ENCODE measurements at regions not wholly inside any gene's neighbourhood (a gene's known extent, or its start where the extent isn't known, plus 50 kb on each side); places are given as distances from the start of the nearest gene placed in this dataset.
A peak's percentile ranks its signal among the peaks of the same experiment; 100 is the strongest.

- DNase-seq (ENCODE audit: low spot score) = no peak
Measured at GRCh38 chr2:9738535-9739496, 104.5 kb upstream of the TAF1B start.

- peak; percentile 39 for DNase-seq (ENCODE audit: low spot score)
Measured at GRCh38 chr2:9739531-9739964, 103.7 kb upstream of the TAF1B start.

DNA sequence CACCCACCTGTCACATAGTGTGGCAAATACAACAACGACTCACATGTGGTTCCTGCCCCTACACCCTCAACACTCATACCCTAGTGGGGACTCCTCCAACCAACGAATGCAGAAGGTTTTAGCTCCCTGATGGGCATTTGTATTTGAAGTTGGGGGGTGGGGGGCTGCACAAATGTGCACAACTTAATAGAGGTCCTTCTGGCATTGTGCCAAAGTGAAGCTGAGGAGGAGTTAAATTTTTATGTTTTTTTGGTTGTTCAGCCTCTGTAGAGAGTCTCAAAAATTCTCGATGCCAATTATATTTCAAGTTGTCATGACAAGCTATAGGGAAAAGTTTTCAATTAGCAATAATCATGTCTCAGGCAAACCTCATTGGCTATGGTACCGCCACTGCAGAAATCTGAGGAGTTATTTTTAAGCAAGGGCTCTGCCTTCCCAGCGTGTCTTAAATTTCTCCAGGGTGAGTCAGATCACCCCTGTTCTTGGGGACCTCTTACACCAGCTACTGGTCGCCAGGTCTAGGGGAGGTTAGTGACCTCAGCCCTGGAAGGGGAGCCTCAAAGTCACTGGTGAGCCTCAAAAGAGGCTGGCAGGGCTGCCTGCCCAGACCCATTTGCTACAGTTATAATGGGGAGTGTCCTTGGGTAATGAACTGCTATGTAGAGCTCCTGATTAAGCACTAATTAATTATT, 102.7 kb upstream of the TAF1B start:
- DNase-seq (ENCODE audit: low spot score) = no peak

DNA sequence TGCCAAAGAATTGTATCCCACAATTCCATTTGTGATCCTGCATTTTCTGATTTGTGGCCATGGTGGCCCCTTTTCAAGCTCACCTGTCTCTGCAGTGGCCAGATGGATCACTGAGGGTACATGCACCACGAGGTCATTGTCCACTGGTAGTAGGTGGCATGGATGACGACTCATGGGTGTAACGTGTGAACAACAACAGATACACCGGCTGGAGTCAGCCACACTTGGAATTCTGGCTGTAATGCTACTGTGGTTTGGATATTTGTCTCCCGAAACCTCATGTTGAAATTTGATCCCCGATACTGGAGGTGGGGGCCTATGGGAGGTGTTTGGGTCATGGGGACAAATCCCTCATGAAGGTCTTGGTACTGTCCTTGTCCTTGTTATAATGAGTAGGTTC, 102.2 kb upstream of the TAF1B start:
- no peak for DNase-seq (ENCODE audit: low spot score)

GRCh38 chr2:9742601-9743000, 100.7 kb upstream of the TAF1B start:
- DNase-seq (ENCODE audit: low spot score) = no peak

DNA sequence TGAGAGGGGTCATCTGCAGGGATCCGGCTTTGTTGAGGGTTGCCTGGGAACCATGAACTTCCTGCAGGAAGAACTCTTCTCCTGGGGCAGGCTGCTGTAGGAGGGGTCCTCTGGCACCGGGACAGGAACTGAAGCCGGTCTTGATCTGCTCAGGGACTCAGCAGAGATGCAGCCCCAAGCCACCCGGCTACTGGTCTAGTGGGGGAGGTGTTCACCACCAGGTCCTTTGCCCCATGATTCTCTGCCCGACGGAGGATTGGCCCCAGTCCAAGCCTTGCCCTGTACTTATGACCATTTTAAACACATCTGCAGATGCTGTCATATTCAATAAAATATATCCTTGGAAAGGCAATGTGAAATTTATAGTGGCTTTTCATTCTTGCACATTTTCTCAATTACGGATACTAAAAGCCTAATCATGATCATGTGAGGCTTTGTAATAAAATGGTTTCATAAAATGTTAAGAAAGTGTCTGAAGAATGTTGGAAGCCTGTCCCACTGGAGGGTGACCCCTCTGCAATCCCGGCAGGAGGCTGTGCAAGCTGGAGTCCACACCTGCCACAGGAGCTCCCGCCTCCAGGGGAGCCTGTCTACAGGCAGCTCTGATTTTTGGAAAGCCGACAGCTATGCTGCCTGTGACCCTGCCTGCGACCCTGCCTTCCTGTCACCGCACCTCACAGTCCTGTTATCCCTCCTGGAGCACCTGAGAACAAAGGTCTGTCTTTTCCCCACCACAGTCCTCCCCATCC, 98.8 kb upstream of the TAF1B start:
- no peak for DNase-seq (ENCODE audit: low spot score)

DNA sequence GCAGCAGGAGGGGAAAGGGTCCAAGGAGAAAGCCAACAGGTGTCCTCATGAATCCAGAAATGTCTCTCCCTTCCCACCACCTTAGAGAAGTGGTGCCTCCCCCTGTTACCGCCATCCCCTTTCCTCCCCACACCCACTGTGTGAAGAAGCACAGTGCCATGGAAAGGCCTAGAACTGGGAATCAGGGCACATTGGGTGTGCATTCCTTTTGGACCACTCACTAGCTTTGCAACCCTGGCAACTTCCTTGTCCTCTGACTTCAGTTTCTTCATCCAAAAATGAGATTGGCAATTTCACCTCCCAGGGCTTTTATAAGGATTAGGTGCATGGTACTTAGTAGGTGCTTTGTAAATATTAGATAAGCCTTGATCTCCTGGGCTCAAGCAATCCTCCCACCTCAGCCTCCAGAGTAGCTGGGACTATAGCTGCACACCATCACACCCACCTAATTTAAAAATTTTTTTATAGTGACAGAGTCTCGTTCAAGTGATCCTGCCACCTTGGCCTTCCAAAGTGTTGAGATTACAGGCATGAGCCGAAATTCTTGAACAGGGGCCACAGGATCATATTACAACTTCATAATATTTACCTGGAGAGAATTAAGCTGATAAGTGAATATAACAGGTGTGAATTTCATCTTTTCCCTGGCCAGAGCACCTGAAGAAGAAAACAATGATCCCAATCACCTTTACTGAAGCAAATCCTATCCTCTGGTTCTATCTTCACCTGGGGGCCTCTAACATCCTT, 97.9 kb upstream of the TAF1B start:
- DNase-seq (ENCODE audit: low spot score) = no peak

DNA sequence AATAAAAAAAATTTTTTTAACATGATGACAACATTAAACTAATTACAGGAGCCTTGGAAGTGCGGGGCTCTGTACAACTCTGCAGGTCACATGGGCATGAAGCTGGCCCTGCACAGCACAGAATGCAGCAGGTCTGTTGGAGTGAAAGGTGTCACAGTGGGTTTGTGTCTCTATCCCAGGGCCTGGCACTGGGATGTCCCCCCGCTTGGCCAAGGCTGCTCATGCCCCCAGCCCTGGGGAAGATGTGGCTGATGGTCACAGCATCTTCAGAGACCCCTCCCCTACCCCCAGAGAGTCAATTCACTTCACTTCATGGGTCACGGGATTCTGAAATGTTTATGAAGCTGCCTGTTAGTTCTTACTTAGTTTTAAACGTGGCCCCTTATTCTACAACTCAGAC, 95.9 kb upstream of the TAF1B start:
- no peak for DNase-seq (ENCODE audit: low spot score)

DNA sequence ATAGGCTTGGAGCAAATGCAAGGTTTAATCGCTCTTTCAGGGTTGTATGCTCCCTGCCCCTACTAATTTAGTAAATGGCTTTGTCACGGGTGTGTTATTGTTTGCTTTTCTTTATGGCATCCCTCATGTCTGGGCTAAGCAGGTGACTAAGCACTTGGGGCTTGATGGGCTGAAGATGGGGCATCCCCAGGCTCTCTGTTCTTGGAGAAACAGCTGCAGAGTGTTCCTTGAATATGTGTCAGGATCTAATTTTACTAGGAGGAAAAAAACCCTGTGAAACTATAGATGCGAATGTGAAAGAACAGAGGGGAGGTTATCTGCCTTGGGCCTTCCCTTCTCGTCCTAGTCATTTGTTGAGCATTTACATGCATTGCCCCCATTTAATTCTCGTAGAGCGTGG, 94.7 kb upstream of the TAF1B start:
- no peak for DNase-seq (ENCODE audit: low spot score)

GRCh38 chr2:9749546-9750223, 93.6 kb upstream of the TAF1B start:
- DNase-seq (ENCODE audit: low spot score) = no peak

DNA sequence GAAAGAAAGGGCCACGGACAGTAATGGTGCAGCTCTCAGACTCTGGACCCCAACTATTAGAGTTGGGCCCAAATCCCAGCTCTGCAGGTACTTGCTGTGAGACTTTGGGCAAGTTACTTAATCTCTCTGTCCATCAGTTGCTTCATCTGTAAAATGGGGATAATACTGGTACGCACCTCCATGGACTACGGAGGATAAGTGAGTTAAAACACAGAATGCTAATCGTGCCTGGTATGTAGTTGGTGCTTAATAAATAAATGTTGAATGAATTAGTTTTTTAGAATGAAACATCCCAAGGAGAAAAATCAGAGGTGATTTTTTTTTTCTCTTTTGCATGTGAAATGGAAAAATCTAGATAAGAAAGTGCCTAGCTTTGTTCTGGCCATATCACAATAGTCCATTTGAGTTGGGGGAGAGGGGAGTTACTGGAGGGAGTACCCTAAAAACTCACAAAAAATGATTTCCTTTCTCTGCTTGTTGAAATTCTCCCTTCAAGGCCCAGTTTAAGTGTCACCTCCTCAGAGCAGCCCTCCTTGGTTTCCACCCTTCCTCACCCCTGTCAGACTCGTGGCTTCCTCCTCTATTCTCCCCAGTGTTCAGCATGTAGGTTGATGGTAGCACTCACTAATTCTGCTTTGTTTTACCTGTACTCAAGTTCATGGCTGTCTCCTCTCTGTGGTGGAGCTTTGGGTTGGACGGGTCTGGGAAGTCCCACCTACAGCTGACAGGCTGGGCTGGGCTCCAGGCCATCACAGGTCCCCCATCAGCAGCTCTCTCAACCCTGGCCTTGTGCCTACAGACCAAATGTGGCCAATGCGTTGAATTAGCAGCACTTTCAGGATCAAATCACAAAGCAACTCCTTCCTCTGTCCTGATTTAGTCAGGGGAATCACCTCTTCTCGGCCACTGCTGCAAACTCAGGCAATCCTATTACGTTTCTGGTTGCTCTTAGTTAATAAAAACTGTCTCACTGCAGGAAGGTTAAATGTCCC, 92.8 kb upstream of the TAF1B start:
- DNase-seq (ENCODE audit: low spot score) = no peak

DNA sequence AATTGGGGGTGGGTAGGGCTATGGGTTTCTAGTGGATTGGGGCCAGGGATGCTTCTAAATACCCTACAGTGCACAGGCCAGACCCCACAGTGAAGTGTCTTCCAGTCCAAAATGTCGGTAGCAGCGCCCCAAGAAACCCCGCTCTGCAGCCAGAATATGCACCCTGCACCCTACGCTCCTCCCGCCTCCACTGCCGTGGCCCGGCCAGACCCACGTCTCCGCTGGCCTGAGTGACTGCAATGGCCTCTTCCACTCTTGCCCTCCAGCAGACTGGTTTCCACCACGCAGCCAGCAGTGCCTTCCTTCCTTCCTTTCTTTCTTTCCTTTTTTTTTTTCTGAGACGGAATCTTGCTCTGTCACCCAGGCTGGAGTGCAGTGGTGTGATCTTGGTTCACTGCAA, 91.4 kb upstream of the TAF1B start:
- no peak for DNase-seq (ENCODE audit: low spot score)

- DNase-seq (ENCODE audit: low spot score) = no peak
Measured at GRCh38 chr2:9752441-9753275, 90.6 kb upstream of the TAF1B start.

- DNase-seq (ENCODE audit: low spot score) = peak; percentile 29
Measured at GRCh38 chr2:9753276-9753600, 90.0 kb upstream of the TAF1B start.

DNA sequence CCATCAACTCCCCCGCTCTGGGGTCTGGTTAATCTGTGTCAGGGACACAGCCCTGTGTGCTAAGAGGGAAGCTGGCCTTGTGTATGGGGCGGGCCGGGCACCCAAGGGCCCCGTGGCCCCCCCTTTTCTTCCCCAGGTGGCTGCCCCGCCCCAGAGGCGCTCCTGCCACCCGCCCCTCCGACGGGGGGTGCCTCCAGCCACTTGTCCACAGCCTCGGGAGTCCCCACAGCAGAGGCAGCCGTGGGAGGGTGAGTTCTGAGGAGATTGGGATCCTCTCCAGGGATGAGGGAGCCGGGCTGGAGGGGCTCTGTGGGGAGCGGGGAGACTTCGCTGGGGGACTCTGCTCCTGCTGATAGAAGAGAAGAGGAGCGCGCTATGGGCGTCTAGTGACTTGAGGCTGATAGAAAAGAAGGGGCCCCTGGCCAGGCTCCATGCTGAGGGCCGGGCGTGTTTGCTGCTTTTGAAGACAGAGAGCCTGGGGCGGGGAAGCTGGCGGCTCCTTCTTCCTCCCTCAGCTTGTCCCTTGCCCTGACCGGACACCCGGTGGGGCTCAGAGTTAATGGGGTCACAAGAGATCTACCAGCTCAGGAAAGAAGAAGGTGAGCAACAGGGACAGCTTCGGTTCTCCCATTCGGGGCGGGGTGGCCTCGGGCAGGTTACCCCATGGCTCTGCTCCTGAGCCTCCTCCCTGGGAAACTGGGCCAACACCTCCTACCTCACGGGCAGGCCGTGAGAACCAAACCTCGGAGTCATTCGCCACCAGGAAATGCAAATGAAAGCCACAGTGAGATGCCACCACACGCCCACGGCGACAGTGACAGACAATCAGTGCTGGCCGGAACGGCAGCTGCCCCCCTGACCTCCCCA, 89.4 kb upstream of the TAF1B start:
- DNase-seq (ENCODE audit: low spot score) = no peak

DNA sequence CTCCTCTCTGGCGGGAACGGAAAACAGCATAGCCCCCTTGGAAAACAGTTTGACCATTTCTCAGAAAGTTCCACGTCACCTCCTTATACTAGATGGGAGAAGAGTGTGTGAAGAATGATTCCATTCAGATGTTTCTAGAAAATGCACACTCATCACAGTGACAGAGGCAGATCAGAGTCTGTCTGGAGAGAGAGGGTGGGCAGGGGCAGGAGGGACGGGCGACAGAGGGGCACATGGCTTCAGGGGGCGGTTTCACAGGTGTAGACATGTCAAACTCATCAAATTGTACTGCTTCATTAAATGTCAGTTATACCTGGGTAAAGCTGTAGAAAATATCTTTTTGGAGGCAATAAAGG, 88.8 kb upstream of the TAF1B start:
- DNase-seq (ENCODE audit: low spot score) = no peak

- DNase-seq (ENCODE audit: low spot score) = no peak
Measured at GRCh38 chr2:9755008-9755407, 88.3 kb upstream of the TAF1B start.

GRCh38 chr2:9755638-9756037, 87.6 kb upstream of the TAF1B start:
- DNase-seq (ENCODE audit: low spot score) = no peak
